ENCODE measurements at regions not wholly inside any gene's neighbourhood (a gene's known extent, or its start where the extent isn't known, plus 50 kb on each side); places are given as distances from the start of the nearest gene placed in this dataset.

- ChIA-PET POLR2A (no interaction called here), CTCF (no interaction called here)
- no peak for TF ChIP-seq CTCF (IDR thresholded peaks at IDR 0.05; ENCODE audit: insufficient read depth, low read length, missing control alignments)
- no peak overlapping the region for H3K4me3 ChIP-seq (ENCODE audit: low read depth, low read length)
- DNase-seq (ENCODE audit: low read depth, low spot score) = no peak
These were observed 282.7 kb downstream of the CNTN3 start for GRCh38 chr3:74331711-74332110.

GRCh38 chr3:74329096-74329495 is 285.4 kb downstream of the CNTN3 start:
- TF ChIP-seq CTCF (IDR thresholded peaks at IDR 0.05; ENCODE audit: insufficient read depth, low read length, missing control alignments) = no peak
- ChIA-PET CTCF (no interaction called here), POLR2A (no interaction called here)
- DNase-seq (ENCODE audit: low read depth, low spot score) = no peak
- no peak overlapping the region for H3K4me3 ChIP-seq (ENCODE audit: low read depth, low read length)

DNA sequence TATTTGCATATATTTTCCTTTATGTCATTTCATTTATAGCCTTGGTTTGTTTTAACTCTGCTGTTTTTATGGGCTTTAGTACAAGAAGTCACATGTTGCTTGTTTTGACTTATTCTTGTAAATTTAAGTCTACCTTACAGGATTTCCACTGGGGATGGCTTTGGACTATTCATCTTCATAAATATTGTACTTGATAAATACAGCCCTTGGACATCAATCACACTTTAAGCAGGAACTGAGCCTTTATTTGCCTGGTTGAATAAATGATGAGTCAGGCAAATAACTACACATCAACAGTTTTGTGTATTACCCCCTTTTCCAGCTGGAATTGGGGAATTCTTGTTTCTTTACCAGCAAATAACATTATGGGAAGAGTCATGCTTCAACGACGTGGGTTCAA is 286.0 kb downstream of the CNTN3 start:
- POLR2A ChIA-PET = no interaction called here
- TF ChIP-seq CTCF (IDR thresholded peaks at IDR 0.05; ENCODE audit: insufficient read depth, low read length, missing control alignments) = no peak
- no peak overlapping the region for H3K4me3 ChIP-seq (ENCODE audit: low read depth, low read length)
- DNase-seq (ENCODE audit: low read depth, low spot score) = no peak
- CTCF ChIA-PET = no interaction called here

GRCh38 chr3:74315291-74315690 is 299.2 kb downstream of the CNTN3 start:
- CTCF ChIA-PET = no interaction called here

DNA sequence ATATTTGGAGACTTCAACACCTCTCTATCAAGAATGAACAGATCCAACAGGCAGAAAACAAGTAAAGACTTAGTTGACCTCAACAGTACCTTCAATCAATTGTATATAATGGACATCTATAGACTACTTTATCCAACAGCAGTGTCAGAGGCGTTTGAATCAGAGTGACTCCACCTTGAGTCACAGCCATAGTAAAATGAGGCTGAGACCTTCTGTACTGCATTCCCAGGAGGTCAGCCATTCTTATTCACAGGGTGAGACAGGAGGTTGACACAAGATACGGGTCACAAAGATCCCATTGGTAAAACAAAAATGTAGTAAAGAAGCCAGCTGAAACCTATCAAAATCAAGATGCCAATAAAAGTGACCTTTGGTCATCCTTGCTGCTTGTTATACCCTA is 299.8 kb downstream of the CNTN3 start:
- POLR2A ChIA-PET = no interaction called here
- CTCF ChIA-PET = no interaction called here
- no peak for TF ChIP-seq CTCF (IDR thresholded peaks at IDR 0.05; ENCODE audit: insufficient read depth, low read length, missing control alignments)
- no peak overlapping the region for H3K4me3 ChIP-seq (ENCODE audit: low read depth, low read length)
- no peak for DNase-seq (ENCODE audit: low read depth, low spot score)

More at GRCh38 chr3:74315291-74315690, 299.2 kb downstream of the CNTN3 start:
- DNase-seq (ENCODE audit: low read depth, low spot score) = no peak
- POLR2A ChIA-PET = no interaction called here
- no peak for TF ChIP-seq CTCF (IDR thresholded peaks at IDR 0.05; ENCODE audit: insufficient read depth, low read length, missing control alignments)
- no peak overlapping the region for H3K4me3 ChIP-seq (ENCODE audit: low read depth, low read length)

DNA sequence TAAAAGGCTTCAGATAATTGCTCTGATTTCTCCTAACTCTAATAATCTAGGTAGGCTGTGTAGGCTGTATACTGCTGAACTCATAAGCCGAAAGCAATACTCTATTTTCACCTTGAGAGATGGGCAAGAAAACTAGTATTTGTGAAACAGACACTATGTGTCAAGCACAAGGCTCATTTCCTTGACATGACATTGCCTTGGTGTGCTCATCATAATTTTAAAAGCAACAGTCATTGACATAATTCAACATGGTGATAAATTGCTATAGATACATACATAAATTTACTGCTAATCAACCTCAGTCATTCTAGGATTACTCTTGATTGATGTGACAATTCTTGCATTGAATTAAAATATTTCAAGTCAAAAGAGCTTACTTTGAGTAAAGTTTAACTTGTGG is 304.7 kb downstream of the CNTN3 start:
- no peak for TF ChIP-seq CTCF (IDR thresholded peaks at IDR 0.05; ENCODE audit: insufficient read depth, low read length, missing control alignments)
- CTCF ChIA-PET = no interaction called here
- POLR2A ChIA-PET = no interaction called here
- DNase-seq (ENCODE audit: low read depth, low spot score) = no peak
- no peak overlapping the region for H3K4me3 ChIP-seq (ENCODE audit: low read depth, low read length)
